OCI-LY1 (cell line): ENCODE measurements at regions not wholly inside any gene's neighbourhood (a gene's known extent, or its start where the extent isn't known, plus 50 kb on each side); places are given as distances from the start of the nearest gene placed in this dataset.

Source experiments
- H2AFZ ChIP-seq: fragments of 200-600 bp; sonication (generic), shearing (Covaris generic); 2 replicates; pipeline ENCODE4 v1.6.0; 2014; ENCODE audit warnings: antibody characterized with exemption, mild to moderate bottlenecking, low read length
- H3F3A ChIP-seq: fragments of 200-600 bp; sonication (generic), shearing (Covaris generic); 2 replicates; pipeline ENCODE4 v1.6.0; 2014; ENCODE audit warnings: mild to moderate bottlenecking, antibody characterized with exemption, low read length, moderate library complexity; ENCODE audit not compliant: insufficient read depth
- H3K27ac ChIP-seq: fragments of 200-600 bp; sonication (generic); 2 replicates; pipeline ENCODE4 v1.5.1; 2014; ENCODE audit warnings: low read length, mixed run types, mild to moderate bottlenecking, low read depth; ENCODE audit not compliant: poor library complexity, severe bottlenecking
- H3K27me3 ChIP-seq: fragments of 200-600 bp; sonication (generic); 2 replicates; pipeline ENCODE4 v1.6.0; 2014; ENCODE audit warnings: antibody characterized with exemption, mild to moderate bottlenecking, low read length, moderate library complexity; ENCODE audit not compliant: insufficient read depth
- H3K36me3 ChIP-seq: fragments of 200-600 bp; sonication (generic); 2 replicates; pipeline ENCODE4 v1.6.1; 2014; ENCODE audit warnings: mild to moderate bottlenecking, antibody characterized with exemption, low read length, moderate library complexity, mixed read lengths; ENCODE audit not compliant: insufficient read depth
- H3K4me1 ChIP-seq: fragments of 200-600 bp; sonication (generic); 2 replicates; pipeline ENCODE4 v1.5.1; 2014; ENCODE audit warnings: mild to moderate bottlenecking, low read length, moderate library complexity; ENCODE audit not compliant: insufficient read depth, severe bottlenecking
- H3K4me2 ChIP-seq: fragments of 200-600 bp; sonication (generic), shearing (Covaris generic); 2 replicates; pipeline ENCODE4 v1.6.1; 2014; ENCODE audit warnings: low read length
- H3K4me3 ChIP-seq: fragments of 200-600 bp; sonication (generic); 2 replicates; pipeline ENCODE4 v1.5.1; 2014; ENCODE audit warnings: low read length, low read depth, mild to moderate bottlenecking, mixed read lengths; ENCODE audit not compliant: poor library complexity, severe bottlenecking
- H3K79me2 ChIP-seq: fragments of 200-600 bp; shearing (Covaris generic); 2 replicates; pipeline ENCODE4 v1.6.1; 2016; ENCODE audit warnings: mixed run types, low read length, mixed read lengths; ENCODE audit not compliant: insufficient read depth
- H3K9ac ChIP-seq: fragments of 200-600 bp; sonication (generic), shearing (Covaris generic); 2 replicates; pipeline ENCODE4 v1.6.1; 2014; ENCODE audit warnings: mild to moderate bottlenecking, low read length, mixed read lengths
- H3K9me2 ChIP-seq: fragments of 200-600 bp; sonication (generic), shearing (Covaris generic); 2 replicates; pipeline ENCODE4 v1.6.1; 2014; ENCODE audit warnings: low read depth, mild to moderate bottlenecking, low read length, mixed read lengths
- H3K9me3 ChIP-seq: fragments of 200-600 bp; shearing (Covaris generic); 2 replicates; pipeline ENCODE4 v1.6.1; 2014; ENCODE audit warnings: low read length, mixed read lengths
- H4K20me1 ChIP-seq: fragments of 200-600 bp; sonication (generic), shearing (Covaris generic); 2 replicates; pipeline ENCODE4 v1.6.0; 2016; ENCODE audit warnings: mild to moderate bottlenecking, low read length; ENCODE audit not compliant: insufficient read depth
- CTCF ChIP-seq: fragments of 200-600 bp; sonication (generic), shearing (Covaris generic); IDR thresholded peaks from 2 replicates; pipeline ENCODE4 v1.5.1; 2017; ENCODE audit warnings: mild to moderate bottlenecking, antibody characterized with exemption, low read length, moderate library complexity, mixed read lengths
- EZH2 ChIP-seq: fragments of 200-600 bp; sonication (generic), shearing (Covaris generic); IDR thresholded peaks from 2 replicates; pipeline ENCODE4 v1.8.0; 2017; ENCODE audit warnings: borderline replicate concordance, mixed run types, mild to moderate bottlenecking, antibody characterized with exemption, low read length, moderate library complexity, mixed read lengths

GRCh38 chr6:12230523-12230922 lies 59.6 kb upstream of the EDN1 start:
- Histone ChIP-seq H3K9me2 (no peaks in the 10 kb centered on the region), H3K4me3 (no peak overlapping the region), H4K20me1 (no peaks in the 10 kb centered on the region), H2AFZ (no peak overlapping the region), H3K4me1 (no peaks in the 10 kb centered on the region), H3K27me3 (peaks cover 3% of the 10 kb centered on the region; the same call in 1 of the 2 replicates), H3K9ac (no peak overlapping the region), H3K36me3 (no peaks in the 10 kb centered on the region), H3K27ac (no peak overlapping the region), H3F3A (no peaks in the 10 kb centered on the region), H3K4me2 (no peak overlapping the region), H3K9me3 (no peaks in the 10 kb centered on the region), H3K79me2 (no peaks in the 10 kb centered on the region)
- no peak for TF ChIP-seq CTCF
- TF ChIP-seq EZH2: no peak

- Histone ChIP-seq H3K9me3 (no peaks in the 10 kb centered on the region), H4K20me1 (no peaks in the 10 kb centered on the region), H3K4me1 (no peaks in the 10 kb centered on the region), H3K4me3 (no peak overlapping the region), H3K36me3 (no peaks in the 10 kb centered on the region), H3K9ac (no peak overlapping the region), H3K9me2 (no peaks in the 10 kb centered on the region), H3K4me2 (no peak overlapping the region), H3K79me2 (no peaks in the 10 kb centered on the region), H2AFZ (no peak overlapping the region), H3K27ac (no peak overlapping the region), H3F3A (no peaks in the 10 kb centered on the region), H3K27me3 (peaks cover 3% of the 10 kb centered on the region; the same call in 1 of the 2 replicates)
- TF ChIP-seq CTCF (no peak), EZH2 (no peak)
These were observed 57.8 kb upstream of the EDN1 start for GRCh38 chr6:12232339-12232738.

- Histone ChIP-seq H3K27ac (no peak overlapping the region), H3K4me3 (no peak overlapping the region), H3K36me3 (no peaks in the 10 kb centered on the region), H3K4me2 (no peak overlapping the region), H3K4me1 (no peaks in the 10 kb centered on the region), H3K9me3 (no peaks in the 10 kb centered on the region), H3K9me2 (no peaks in the 10 kb centered on the region), H3K79me2 (no peaks in the 10 kb centered on the region), H3K27me3 (peaks cover 3% of the 10 kb centered on the region; the same call in 1 of the 2 replicates), H4K20me1 (no peaks in the 10 kb centered on the region), H3F3A (no peaks in the 10 kb centered on the region), H3K9ac (no peak overlapping the region), H2AFZ (no peak overlapping the region)
- no peak for TF ChIP-seq EZH2
- TF ChIP-seq CTCF: no peak
These were observed 57.3 kb upstream of the EDN1 start for GRCh38 chr6:12232821-12233220.
